Loucy (cell line): ENCODE measurements at regions not wholly inside any gene's neighbourhood (a gene's known extent, or its start where the extent isn't known, plus 50 kb on each side); places are given as distances from the start of the nearest gene placed in this dataset.

ENCODE experiments used
- EZH2phosphoT487 ChIP-seq: fragments of 200-600 bp; IDR thresholded peaks from 2 replicates; pipeline ENCODE4 v1.6.1; 2018; ENCODE audit warnings: antibody characterized with exemption, mild to moderate bottlenecking, moderate library complexity, borderline replicate concordance
- TF ChIP-seq, protein P1 (sequence below): fragments of 200-600 bp; sonication (generic); conservative IDR thresholded peaks from 2 replicates; pipeline ENCODE4 v1.5.1; 2014; ENCODE audit warnings: mild to moderate bottlenecking, antibody characterized with exemption, low read length

DNA sequence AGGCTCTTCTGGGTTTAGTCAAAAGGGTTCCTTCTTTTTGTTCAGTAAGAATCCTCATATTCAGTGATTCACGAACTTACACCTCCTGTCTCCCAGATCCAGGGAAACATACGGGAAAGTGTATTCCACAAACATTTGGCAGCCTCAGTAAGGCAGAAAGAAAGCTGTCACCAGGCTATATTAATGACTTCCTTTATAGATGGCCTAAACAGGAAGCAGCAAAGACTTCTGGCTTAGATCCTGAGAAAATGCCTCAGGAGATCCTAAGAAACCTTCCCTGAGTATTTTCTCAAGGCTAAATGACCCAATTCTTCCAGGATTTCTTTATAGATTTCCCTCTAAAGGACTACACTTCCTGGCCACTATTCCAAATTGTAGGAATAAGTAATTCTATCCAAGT is 1995.5 kb upstream of the CELF4 start:
- TF ChIP-seq, protein P1, sequence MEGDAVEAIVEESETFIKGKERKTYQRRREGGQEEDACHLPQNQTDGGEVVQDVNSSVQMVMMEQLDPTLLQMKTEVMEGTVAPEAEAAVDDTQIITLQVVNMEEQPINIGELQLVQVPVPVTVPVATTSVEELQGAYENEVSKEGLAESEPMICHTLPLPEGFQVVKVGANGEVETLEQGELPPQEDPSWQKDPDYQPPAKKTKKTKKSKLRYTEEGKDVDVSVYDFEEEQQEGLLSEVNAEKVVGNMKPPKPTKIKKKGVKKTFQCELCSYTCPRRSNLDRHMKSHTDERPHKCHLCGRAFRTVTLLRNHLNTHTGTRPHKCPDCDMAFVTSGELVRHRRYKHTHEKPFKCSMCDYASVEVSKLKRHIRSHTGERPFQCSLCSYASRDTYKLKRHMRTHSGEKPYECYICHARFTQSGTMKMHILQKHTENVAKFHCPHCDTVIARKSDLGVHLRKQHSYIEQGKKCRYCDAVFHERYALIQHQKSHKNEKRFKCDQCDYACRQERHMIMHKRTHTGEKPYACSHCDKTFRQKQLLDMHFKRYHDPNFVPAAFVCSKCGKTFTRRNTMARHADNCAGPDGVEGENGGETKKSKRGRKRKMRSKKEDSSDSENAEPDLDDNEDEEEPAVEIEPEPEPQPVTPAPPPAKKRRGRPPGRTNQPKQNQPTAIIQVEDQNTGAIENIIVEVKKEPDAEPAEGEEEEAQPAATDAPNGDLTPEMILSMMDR, result no peak
- TF ChIP-seq EZH2phosphoT487, result no peak
